ENCODE measurements at regions not wholly inside any gene's neighbourhood (a gene's known extent, or its start where the extent isn't known, plus 50 kb on each side); places are given as distances from the start of the nearest gene placed in this dataset.
"Not testable (repeated sequence)": the region's sequence is repeated elsewhere in the genome, so short reads cannot be mapped to it uniquely, and the experiment has no call there.

GRCh38 chr7:52569151-52569550 is 466.3 kb upstream of the POM121L12 start:
- no peak for TF ChIP-seq CTCF (IDR thresholded peaks at IDR 0.05; ENCODE audit: extremely low read depth, insufficient read depth, missing control alignments)
- in situ Hi-C loops (cut with MboI; ENCODE audit: low pct_unique_long_range_greater_than_20kb, low sequenced_read_pairs, unreplicated experiment), result no loop called here
- DNase-seq (ENCODE audit: low spot score), result no peak

DNA sequence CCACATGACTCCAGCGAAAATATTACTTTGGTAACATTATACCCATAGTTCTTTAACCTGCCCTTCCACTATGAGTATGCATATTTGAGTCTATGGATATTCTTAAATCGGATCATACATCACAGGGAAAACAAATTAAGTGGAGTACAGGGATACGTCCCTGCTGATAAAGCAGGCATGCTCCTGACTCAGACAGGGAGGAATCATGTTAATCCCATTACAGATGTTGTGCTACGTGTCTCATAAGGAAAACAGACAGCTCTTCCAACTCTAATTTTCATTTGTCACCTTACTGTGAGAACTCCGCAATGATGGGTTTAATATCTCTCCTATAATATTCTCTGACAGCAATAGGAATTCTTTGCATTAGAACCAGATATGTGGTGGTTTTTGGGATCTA is 469.5 kb upstream of the POM121L12 start:
- DNase-seq (ENCODE audit: low spot score), result no peak
- TF ChIP-seq CTCF (IDR thresholded peaks at IDR 0.05; ENCODE audit: extremely low read depth, insufficient read depth, missing control alignments), result no peak
- in situ Hi-C loops (cut with MboI; ENCODE audit: low pct_unique_long_range_greater_than_20kb, low sequenced_read_pairs, unreplicated experiment), result no loop called here

- no peak for DNase-seq (ENCODE audit: low spot score)
- in situ Hi-C loops (cut with MboI; ENCODE audit: low pct_unique_long_range_greater_than_20kb, low sequenced_read_pairs, unreplicated experiment), result no loop called here
- no peak for TF ChIP-seq CTCF (IDR thresholded peaks at IDR 0.05; ENCODE audit: extremely low read depth, insufficient read depth, missing control alignments)
These were observed 479.6 kb upstream of the POM121L12 start for GRCh38 chr7:52555805-52556204.

DNA sequence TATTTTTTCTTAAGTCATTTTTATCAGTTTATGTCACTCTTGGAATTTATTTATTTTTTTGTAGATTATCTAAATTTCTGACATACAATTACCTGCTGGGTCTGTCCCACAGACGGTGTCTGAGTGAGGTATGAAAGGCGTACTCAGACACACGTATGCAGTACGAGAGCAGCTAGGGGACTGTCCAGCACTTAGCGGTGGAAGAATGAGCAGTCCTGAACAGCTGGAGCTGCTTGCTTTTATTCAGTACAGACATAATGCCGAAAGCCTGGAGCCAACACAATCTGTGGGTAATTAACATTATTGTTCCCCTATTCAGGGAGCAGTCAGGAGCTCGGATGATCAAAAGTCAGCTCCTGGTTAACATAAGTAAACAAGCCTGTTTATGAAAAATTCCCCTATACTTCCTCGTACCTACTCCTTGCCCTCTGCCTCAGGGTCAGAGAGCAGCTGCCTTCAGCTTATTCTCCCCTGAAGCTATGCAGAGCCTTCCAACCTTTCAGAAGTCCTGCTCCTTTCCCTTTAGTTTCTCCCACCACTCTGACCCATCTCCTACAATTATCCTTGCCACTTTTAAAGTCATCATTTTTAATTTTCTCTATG is 488.0 kb upstream of the POM121L12 start:
- TF ChIP-seq CTCF (IDR thresholded peaks at IDR 0.05; ENCODE audit: extremely low read depth, insufficient read depth, missing control alignments), result no peak
- in situ Hi-C loops (cut with MboI; ENCODE audit: low pct_unique_long_range_greater_than_20kb, low sequenced_read_pairs, unreplicated experiment), result no loop called here
- no peak for DNase-seq (ENCODE audit: low spot score)

DNA sequence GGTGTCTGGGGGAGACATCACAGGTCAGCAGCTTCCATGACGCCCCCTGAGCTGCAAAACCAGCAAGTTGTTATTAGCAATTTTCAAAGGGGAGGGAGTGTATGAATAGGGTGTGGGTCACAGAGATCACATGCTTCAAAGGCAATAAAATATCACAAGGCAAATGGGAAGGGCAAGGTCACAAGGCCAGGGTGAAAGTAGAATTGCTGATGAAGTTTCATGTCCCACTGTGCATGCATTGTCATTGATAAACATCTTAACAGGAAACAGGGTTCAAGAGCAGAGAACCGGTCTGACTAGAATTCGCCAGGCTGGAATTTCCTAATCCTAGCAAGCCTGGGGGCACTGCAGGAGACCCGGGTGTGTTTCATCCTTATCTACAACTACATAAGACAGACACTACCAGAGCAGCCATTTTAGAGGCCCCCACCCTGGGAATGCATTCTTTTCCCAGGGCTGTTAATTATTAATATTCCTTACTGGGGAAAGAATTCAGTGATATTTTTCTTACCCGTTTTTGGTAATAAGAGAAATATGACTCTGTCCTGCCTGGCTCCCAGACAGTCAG is 494.2 kb upstream of the POM121L12 start:
- DNase-seq (ENCODE audit: low spot score); in situ Hi-C loops (cut with MboI; ENCODE audit: low pct_unique_long_range_greater_than_20kb, low sequenced_read_pairs, unreplicated experiment): not testable (repeated sequence)

- in situ Hi-C loops (cut with MboI; ENCODE audit: low pct_unique_long_range_greater_than_20kb, low sequenced_read_pairs, unreplicated experiment), result no loop called here
- no peak for DNase-seq (ENCODE audit: low spot score)
- TF ChIP-seq CTCF (IDR thresholded peaks at IDR 0.05; ENCODE audit: extremely low read depth, insufficient read depth, missing control alignments), result no peak
These were observed 495.4 kb upstream of the POM121L12 start for GRCh38 chr7:52540041-52540440.

GRCh38 chr7:52539414-52539813 is 496.0 kb upstream of the POM121L12 start:
- no peak for DNase-seq (ENCODE audit: low spot score)
- TF ChIP-seq CTCF (IDR thresholded peaks at IDR 0.05; ENCODE audit: extremely low read depth, insufficient read depth, missing control alignments), result no peak
- in situ Hi-C loops (cut with MboI; ENCODE audit: low pct_unique_long_range_greater_than_20kb, low sequenced_read_pairs, unreplicated experiment), result no loop called here
